ENCODE measurements at regions not wholly inside any gene's neighbourhood (a gene's known extent, or its start where the extent isn't known, plus 50 kb on each side); places are given as distances from the start of the nearest gene placed in this dataset.

GRCh38 chr3:191882289-191882688 lies 421.3 kb downstream of the PYDC2 start:
- Histone ChIP-seq H3K36me3 (no peaks in the 10 kb centered on the region), H3K4me3 (no peak overlapping the region), H3K27ac (no peak overlapping the region), H3K27me3 (no peaks in the 10 kb centered on the region), H3K9me3 (no peaks in the 10 kb centered on the region), H3K4me1 (no peaks in the 10 kb centered on the region)
- no peak for DNase-seq (ENCODE audit: extremely low spot score in 2 of 2)
- TF ChIP-seq, protein P1, sequence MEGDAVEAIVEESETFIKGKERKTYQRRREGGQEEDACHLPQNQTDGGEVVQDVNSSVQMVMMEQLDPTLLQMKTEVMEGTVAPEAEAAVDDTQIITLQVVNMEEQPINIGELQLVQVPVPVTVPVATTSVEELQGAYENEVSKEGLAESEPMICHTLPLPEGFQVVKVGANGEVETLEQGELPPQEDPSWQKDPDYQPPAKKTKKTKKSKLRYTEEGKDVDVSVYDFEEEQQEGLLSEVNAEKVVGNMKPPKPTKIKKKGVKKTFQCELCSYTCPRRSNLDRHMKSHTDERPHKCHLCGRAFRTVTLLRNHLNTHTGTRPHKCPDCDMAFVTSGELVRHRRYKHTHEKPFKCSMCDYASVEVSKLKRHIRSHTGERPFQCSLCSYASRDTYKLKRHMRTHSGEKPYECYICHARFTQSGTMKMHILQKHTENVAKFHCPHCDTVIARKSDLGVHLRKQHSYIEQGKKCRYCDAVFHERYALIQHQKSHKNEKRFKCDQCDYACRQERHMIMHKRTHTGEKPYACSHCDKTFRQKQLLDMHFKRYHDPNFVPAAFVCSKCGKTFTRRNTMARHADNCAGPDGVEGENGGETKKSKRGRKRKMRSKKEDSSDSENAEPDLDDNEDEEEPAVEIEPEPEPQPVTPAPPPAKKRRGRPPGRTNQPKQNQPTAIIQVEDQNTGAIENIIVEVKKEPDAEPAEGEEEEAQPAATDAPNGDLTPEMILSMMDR (IDR thresholded peaks at IDR 0.05) = no peak
- TF ChIP-seq POLR2AphosphoS5 (IDR thresholded peaks at IDR 0.05; ENCODE audit: insufficient read depth in 1 of 2, low read depth in 1 of 2) (no peak), POLR2A (IDR thresholded peaks at IDR 0.05) (no peak)
- intact Hi-C loops (cut with DNase I) = no loop called here

- Histone ChIP-seq H3K36me3 (no peaks in the 10 kb centered on the region), H3K4me3 (no peak overlapping the region), H3K27ac (no peak overlapping the region), H3K9me3 (no peaks in the 10 kb centered on the region), H3K4me1 (no peaks in the 10 kb centered on the region), H3K27me3 (no peaks in the 10 kb centered on the region)
- TF ChIP-seq POLR2A (IDR thresholded peaks at IDR 0.05) (no peak), POLR2AphosphoS5 (IDR thresholded peaks at IDR 0.05; ENCODE audit: insufficient read depth in 1 of 2, low read depth in 1 of 2) (no peak)
- TF ChIP-seq, protein P1 (IDR thresholded peaks at IDR 0.05) = no peak
- intact Hi-C loops (cut with DNase I) = no loop called here
- no peak for DNase-seq (ENCODE audit: extremely low spot score in 2 of 2)
Observed at GRCh38 chr3:191884132-191884531, 423.2 kb downstream of the PYDC2 start.

DNA sequence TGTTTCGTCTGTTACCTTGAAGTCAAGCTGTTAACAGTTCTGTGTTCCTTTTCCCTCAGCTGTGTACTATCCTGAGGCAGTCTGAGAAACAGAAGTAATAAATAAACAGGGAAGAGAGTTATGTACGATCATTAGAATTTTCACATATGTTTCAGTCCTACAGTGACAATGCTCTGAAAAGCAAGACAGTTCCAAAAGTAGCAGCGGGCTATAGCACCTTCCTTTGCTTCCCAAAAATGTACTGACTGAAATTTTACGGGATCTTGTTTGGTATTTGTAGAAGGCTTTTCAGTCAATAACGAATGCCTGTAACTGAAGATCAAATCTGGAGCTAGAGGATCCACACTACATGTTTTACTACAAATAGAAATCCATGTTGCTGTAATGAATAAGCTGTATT lies 428.1 kb downstream of the PYDC2 start:
- Histone ChIP-seq H3K4me1 (no peaks in the 10 kb centered on the region), H3K9me3 (no peaks in the 10 kb centered on the region), H3K27ac (no peak overlapping the region), H3K27me3 (no peaks in the 10 kb centered on the region), H3K4me3 (no peak overlapping the region), H3K36me3 (no peaks in the 10 kb centered on the region)
- DNase-seq (ENCODE audit: extremely low spot score in 2 of 2) = no peak
- TF ChIP-seq POLR2A (IDR thresholded peaks at IDR 0.05) (no peak), POLR2AphosphoS5 (IDR thresholded peaks at IDR 0.05; ENCODE audit: insufficient read depth in 1 of 2, low read depth in 1 of 2) (no peak)
- TF ChIP-seq, protein P1 (IDR thresholded peaks at IDR 0.05) = no peak
- intact Hi-C loops (cut with DNase I) = no loop called here

- no peak overlapping the region for H3K4me3 ChIP-seq
- no peak overlapping the region for H3K27ac ChIP-seq
- H3K9me3 ChIP-seq = no peaks in the 10 kb centered on the region
- H3K36me3 ChIP-seq = no peaks in the 10 kb centered on the region
- DNase-seq (ENCODE audit: extremely low spot score in 2 of 2) = no peak
- H3K4me1 ChIP-seq = no peaks in the 10 kb centered on the region
- no peaks in the 10 kb centered on the region for H3K27me3 ChIP-seq
- TF ChIP-seq, protein P1 (IDR thresholded peaks at IDR 0.05) = no peak
- no peak for TF ChIP-seq POLR2AphosphoS5 (IDR thresholded peaks at IDR 0.05; ENCODE audit: insufficient read depth in 1 of 2, low read depth in 1 of 2)
- no peak for TF ChIP-seq POLR2A (IDR thresholded peaks at IDR 0.05)
- intact Hi-C loops (cut with DNase I) = no loop called here
Observed at GRCh38 chr3:191889756-191890155, 428.8 kb downstream of the PYDC2 start.

DNA sequence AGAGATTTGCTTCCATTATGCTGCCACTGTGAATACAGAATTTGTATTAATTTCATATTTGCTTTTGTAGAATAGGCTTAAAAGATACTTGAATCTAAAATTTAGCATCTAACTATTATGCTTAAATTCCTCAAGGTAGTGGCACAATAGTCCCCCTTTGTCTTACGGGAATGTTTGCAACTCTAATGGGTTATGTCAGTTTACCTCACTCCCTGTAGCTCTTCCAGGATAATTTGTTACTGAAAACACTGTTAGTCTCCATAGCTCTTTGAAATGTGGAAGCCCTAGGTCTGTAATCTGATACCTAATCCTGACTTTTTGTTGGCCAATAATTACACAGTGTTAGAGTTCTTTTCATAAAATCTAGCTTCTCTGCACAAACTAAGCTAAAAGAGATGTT lies 433.4 kb downstream of the PYDC2 start:
- DNase-seq (ENCODE audit: extremely low spot score in 2 of 2) = no peak
- Histone ChIP-seq H3K27ac (no peak overlapping the region), H3K4me1 (no peaks in the 10 kb centered on the region), H3K4me3 (no peak overlapping the region), H3K27me3 (no peaks in the 10 kb centered on the region), H3K9me3 (no peaks in the 10 kb centered on the region), H3K36me3 (no peaks in the 10 kb centered on the region)
- no peak for TF ChIP-seq POLR2A (IDR thresholded peaks at IDR 0.05)
- TF ChIP-seq, protein P1 (IDR thresholded peaks at IDR 0.05) = no peak
- no peak for TF ChIP-seq POLR2AphosphoS5 (IDR thresholded peaks at IDR 0.05; ENCODE audit: insufficient read depth in 1 of 2, low read depth in 1 of 2)
- intact Hi-C loops (cut with DNase I) = no loop called here

All from vagina (tissue), 2 donors.